Ramos (cell line): ENCODE measurements at regions not wholly inside any gene's neighbourhood (a gene's known extent, or its start where the extent isn't known, plus 50 kb on each side); places are given as distances from the start of the nearest gene placed in this dataset.

ENCODE experiments used
- in situ Hi-C: fragments of 300-500 bp; cut with MboI; formaldehyde crosslinking; loops from one replicate; pipeline ENCODE4 v1.14.3; 2022; ENCODE audit warnings: low sequenced_read_pairs; ENCODE audit not compliant: unreplicated experiment

DNA sequence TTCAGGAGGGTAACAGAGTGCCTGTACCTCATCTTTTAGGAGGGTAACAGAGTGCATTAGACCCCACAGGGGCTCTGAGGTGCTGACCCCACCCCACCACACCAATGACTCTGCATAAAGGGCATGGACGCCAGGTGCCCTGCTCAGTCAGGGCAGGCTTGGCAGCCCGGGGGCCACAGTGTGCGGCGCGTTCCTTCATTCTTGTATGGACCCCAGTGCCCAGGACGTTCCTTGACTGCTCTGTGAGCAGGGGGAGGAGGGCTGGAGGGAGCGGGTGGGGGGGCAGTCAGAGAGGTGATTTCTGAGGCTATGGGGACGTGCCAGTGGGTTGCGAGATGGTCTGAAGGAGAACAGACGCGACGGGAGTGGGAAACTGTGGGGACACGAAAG lies 168.7 kb upstream of the NCK2 start:
- in situ Hi-C loops, result no loop called here

- in situ Hi-C loops, result no loop called here
Observed at GRCh38 chr2:105575499-105576025, 169.2 kb upstream of the NCK2 start.

DNA sequence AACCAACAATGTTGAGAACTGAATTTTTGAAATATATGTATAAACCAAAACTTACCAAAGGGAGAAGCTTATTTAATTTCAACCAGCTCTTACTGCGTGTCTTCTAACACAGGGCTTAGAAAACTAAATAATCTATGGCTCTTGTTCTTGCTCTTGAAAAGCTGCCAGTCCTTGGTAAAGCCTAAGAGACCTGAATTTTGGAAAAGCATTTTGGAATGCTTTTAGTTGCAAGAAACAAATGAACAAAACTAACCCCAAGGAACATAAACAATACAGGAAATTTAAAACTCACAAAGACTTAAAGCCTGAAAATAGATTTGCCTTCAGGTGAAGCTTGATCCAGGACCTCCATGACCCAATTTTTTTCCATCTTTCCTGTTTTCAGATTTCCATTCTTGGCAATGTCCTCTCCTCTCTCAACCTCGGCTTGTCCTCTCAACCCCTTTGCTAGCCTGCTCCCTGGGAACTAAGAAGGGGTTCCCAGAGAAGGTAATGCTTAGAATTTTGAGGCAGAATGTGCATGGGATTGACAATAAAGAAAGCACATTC lies 169.8 kb upstream of the NCK2 start:
- in situ Hi-C loops, result no loop called here

DNA sequence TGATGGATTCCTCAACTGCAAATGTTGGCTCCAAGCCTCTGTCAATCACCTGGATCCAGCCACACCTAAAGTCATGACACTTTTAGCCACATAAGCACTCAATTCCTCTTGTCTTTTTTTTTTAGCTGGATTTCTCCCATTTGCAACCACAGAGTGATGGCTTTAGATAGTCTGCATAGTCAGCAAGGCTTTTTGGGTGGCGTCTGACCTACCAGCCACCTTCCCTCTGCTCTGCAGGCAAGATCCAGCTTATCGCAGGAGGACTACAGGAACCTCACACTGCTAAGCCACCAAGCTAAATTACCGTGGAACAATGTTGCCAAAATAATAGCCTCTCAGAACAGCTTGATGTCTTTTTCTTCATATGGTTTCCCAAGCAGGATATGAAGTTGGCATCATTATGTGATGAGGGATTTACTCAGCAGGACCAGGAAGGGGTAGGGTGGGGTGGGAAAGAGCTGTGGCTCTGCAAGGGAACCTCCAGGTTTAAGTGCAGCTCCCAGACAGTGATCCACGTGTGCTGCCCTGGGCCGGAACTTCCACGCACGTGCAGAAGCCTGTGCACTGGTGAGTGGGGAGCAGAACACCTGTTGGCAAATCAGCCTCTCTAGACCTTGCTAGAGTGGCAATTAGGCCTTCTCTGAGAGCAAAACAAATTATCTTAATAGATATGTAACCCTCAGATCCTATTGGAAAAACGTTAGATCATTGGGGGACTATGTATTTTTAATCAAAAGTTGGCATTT lies 170.6 kb upstream of the NCK2 start:
- in situ Hi-C loops, result no loop called here

DNA sequence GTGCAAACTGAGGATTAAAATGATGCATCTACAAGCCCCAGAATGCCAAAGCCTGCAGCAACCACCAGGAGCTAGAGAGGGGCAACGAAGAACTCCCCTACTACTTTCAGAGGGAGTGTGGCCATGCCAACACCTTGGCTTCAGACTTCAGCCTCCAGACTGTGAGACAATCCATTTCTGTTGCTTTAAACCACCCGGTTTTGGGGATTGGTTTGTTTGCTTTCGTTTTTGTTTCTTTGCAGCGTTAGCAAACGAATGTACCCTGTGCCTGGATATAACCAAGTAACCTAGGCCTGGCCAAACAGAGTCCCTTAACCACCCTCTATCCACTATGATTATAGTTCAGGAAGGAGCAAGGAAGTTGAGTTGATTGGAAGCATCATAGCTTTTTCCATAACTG lies 171.2 kb upstream of the NCK2 start:
- in situ Hi-C loops, result no loop called here

DNA sequence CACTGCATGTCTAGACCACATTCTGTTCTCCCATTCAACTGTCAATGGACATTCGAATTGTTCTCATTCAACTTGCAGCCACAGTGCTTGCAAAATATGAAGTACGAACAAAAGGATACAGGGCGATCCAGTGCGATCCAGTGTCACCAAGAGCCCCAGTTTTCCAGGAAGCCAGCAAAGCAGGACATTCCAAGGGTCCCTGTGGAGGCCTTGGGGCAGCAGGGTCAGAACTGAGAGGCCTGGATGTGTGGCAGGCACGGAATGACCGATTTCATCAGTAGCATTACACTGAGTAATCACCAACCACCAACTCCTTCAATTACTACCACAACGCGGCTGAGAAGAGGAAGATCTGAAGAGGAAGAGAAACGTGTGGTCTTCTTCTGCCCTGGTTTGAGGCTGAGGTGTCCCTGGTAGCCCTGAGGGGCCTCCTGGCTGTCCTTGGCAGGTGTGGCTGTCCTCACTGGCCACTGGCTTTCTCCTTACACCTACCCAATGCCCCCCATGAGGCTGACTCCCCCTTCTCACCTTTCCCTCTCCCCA lies 172.7 kb upstream of the FHL2 start:
- in situ Hi-C loops, result no loop called here

GRCh38 chr2:105570757-105571156 lies 171.9 kb upstream of the FHL2 start:
- in situ Hi-C loops, result no loop called here

DNA sequence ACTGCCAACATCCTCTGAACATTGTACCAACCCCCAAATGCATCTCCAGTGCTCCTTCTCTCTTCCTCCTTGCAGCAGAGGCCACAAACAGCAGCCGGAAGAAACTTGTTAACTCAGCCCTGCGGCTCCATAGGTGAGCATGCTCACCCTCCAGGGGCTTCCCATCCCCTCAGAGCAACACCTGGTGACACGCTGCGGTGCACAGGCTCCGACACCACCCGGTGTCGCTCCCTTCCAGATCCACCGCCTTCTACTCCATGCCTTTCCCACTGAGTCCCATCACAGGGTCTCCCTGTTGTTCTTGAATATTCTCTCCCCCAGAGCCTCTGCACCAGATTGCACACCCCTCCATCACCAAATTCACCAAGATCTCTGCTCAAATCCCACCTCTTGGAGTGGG lies 171.5 kb upstream of the FHL2 start:
- in situ Hi-C loops, result no loop called here

- in situ Hi-C loops, result no loop called here
Observed at GRCh38 chr2:105569606-105570005, 170.8 kb upstream of the FHL2 start.

- in situ Hi-C loops, result no loop called here
Observed at GRCh38 chr2:105567996-105568494, 169.2 kb upstream of the FHL2 start.

- in situ Hi-C loops, result no loop called here
Observed at GRCh38 chr2:105563000-105563719, 164.3 kb upstream of the FHL2 start.

DNA sequence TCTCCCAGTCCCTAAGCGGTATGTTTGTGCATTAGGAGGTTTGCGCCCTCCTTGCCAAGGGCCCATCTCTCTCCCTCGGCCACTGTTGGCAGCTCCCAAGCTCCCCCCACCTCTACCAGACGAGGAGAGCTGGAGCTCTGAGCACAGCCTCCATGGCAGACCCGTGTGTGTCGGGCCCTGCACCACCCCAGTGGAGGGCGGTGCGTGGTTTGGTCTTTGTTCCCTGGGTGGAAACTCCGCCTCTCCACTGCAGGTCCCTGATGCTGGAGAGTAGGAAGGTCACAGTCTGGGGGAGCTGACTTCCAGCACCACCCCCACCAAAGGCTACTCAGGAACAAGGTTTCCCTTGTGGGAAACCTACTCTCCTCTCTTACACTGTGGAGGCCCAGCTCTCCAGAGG lies 162.6 kb upstream of the FHL2 start:
- in situ Hi-C loops, result no loop called here

- in situ Hi-C loops, result no loop called here
Observed at GRCh38 chr2:105560157-105560556, 161.3 kb upstream of the FHL2 start.

- in situ Hi-C loops, result no loop called here
Observed at GRCh38 chr2:105557021-105557920, 158.4 kb upstream of the FHL2 start.

GRCh38 chr2:105556366-105556765 lies 157.5 kb upstream of the FHL2 start:
- in situ Hi-C loops, result no loop called here

GRCh38 chr2:105554235-105554634 lies 155.4 kb upstream of the FHL2 start:
- in situ Hi-C loops, result no loop called here

DNA sequence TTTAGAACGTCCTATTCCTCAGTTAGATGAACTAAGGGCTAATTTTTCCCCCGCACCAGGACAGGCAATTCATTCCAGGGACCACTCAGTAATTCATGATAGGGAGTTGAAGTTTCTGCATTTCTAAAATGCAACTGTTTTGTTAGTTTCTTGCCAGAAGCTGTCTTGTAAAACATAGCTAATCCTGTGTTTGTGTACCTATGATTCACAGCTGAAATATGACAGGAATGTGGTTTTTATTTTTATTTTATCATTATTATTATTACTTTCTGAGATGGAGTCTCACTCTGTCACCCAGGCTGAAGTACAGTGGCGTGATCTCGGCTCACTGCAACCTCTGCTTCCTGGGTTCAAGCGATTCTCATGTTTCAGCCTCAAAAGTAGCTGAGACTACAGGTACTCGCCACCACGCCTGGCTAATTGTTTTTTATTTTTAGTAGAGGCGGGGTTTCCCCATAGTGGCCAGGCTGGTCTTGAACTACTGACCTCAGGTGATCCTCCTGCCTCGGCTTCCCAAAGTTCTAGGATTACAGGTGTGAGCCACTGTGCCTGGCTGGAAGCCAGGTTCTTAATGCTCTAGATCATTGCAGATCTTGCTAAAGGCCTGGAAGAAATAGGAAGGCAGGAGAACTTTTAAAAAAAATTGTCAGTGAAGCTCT lies 154.8 kb upstream of the FHL2 start:
- in situ Hi-C loops, result no loop called here

GRCh38 chr2:105546628-105546974 lies 147.8 kb upstream of the FHL2 start:
- in situ Hi-C loops, result no loop called here
